ENCODE measurements at regions not wholly inside any gene's neighbourhood (a gene's known extent, or its start where the extent isn't known, plus 50 kb on each side); places are given as distances from the start of the nearest gene placed in this dataset.

- DNase-seq (ENCODE audit: low read depth) = no peak
- H3K36me3 ChIP-seq (ENCODE audit: control insufficient read depth, insufficient read depth, low read length) = no peaks in the 10 kb centered on the region
- TF ChIP-seq CTCF (IDR thresholded peaks at IDR 0.05; ENCODE audit: insufficient read depth, low read length, poor library complexity, severe bottlenecking) = no peak
- no peaks in the 10 kb centered on the region for H3K27me3 ChIP-seq (ENCODE audit: control insufficient read depth, insufficient read depth, low read length)
- no peak overlapping the region for H3K4me3 ChIP-seq (ENCODE audit: low read depth, low read length)
Measured at GRCh38 chr15:60072826-60073465, 68.8 kb downstream of the FOXB1 start.

GRCh38 chr15:60073466-60073840 is 69.3 kb downstream of the FOXB1 start:
- no peak for TF ChIP-seq CTCF (IDR thresholded peaks at IDR 0.05; ENCODE audit: insufficient read depth, low read length, poor library complexity, severe bottlenecking)
- no peaks in the 10 kb centered on the region for H3K27me3 ChIP-seq (ENCODE audit: control insufficient read depth, insufficient read depth, low read length)
- no peak overlapping the region for H3K4me3 ChIP-seq (ENCODE audit: low read depth, low read length)
- no peak for DNase-seq (ENCODE audit: low read depth)
- no peaks in the 10 kb centered on the region for H3K36me3 ChIP-seq (ENCODE audit: control insufficient read depth, insufficient read depth, low read length)

- no peak for TF ChIP-seq CTCF (IDR thresholded peaks at IDR 0.05; ENCODE audit: insufficient read depth, low read length, poor library complexity, severe bottlenecking)
- H3K27me3 ChIP-seq (ENCODE audit: control insufficient read depth, insufficient read depth, low read length) = no peaks in the 10 kb centered on the region
- no peak overlapping the region for H3K4me3 ChIP-seq (ENCODE audit: low read depth, low read length)
- DNase-seq (ENCODE audit: low read depth) = no peak
- no peaks in the 10 kb centered on the region for H3K36me3 ChIP-seq (ENCODE audit: control insufficient read depth, insufficient read depth, low read length)
Measured at GRCh38 chr15:60074181-60074885, 70.2 kb downstream of the FOXB1 start.

GRCh38 chr15:60076045-60076444 is 71.9 kb downstream of the FOXB1 start:
- H3K36me3 ChIP-seq (ENCODE audit: control insufficient read depth, insufficient read depth, low read length) = no peaks in the 10 kb centered on the region
- TF ChIP-seq CTCF (IDR thresholded peaks at IDR 0.05; ENCODE audit: insufficient read depth, low read length, poor library complexity, severe bottlenecking) = no peak
- H3K27me3 ChIP-seq (ENCODE audit: control insufficient read depth, insufficient read depth, low read length) = no peaks in the 10 kb centered on the region
- no peak for DNase-seq (ENCODE audit: low read depth)
- H3K4me3 ChIP-seq (ENCODE audit: low read depth, low read length) = no peak overlapping the region

GRCh38 chr15:60076582-60077276 is 72.6 kb downstream of the FOXB1 start:
- Histone ChIP-seq H3K27me3 (ENCODE audit: control insufficient read depth, insufficient read depth, low read length) (no peaks in the 10 kb centered on the region), H3K36me3 (ENCODE audit: control insufficient read depth, insufficient read depth, low read length) (no peaks in the 10 kb centered on the region), H3K4me3 (ENCODE audit: low read depth, low read length) (no peak overlapping the region)
- DNase-seq (ENCODE audit: low read depth) = no peak
- no peak for TF ChIP-seq CTCF (IDR thresholded peaks at IDR 0.05; ENCODE audit: insufficient read depth, low read length, poor library complexity, severe bottlenecking)

All from kidney epithelial cell (primary cell).